ENCODE measurements at regions not wholly inside any gene's neighbourhood (a gene's known extent, or its start where the extent isn't known, plus 50 kb on each side); places are given as distances from the start of the nearest gene placed in this dataset.
"Not testable (repeated sequence)": the region's sequence is repeated elsewhere in the genome, so short reads cannot be mapped to it uniquely, and the experiment has no call there.

- no peak overlapping the region for H3K4me3 Mint-ChIP-seq (ENCODE audit: unreplicated experiment)
- no peak for DNase-seq (ENCODE audit: unreplicated experiment)
- POLR2A ChIA-PET = interaction anchor here (0.5 kb wide), 1 partner anchor 186 kb away, joined by 3 read pairs; no protein-coding TSS in a partner anchor
- intact Hi-C loops (cut with micrococcal nuclease) = no loop called here
- no peak overlapping the region for H3K27ac Mint-ChIP-seq (ENCODE audit: low read depth, unreplicated experiment)
- TF ChIP-seq, protein P1, sequence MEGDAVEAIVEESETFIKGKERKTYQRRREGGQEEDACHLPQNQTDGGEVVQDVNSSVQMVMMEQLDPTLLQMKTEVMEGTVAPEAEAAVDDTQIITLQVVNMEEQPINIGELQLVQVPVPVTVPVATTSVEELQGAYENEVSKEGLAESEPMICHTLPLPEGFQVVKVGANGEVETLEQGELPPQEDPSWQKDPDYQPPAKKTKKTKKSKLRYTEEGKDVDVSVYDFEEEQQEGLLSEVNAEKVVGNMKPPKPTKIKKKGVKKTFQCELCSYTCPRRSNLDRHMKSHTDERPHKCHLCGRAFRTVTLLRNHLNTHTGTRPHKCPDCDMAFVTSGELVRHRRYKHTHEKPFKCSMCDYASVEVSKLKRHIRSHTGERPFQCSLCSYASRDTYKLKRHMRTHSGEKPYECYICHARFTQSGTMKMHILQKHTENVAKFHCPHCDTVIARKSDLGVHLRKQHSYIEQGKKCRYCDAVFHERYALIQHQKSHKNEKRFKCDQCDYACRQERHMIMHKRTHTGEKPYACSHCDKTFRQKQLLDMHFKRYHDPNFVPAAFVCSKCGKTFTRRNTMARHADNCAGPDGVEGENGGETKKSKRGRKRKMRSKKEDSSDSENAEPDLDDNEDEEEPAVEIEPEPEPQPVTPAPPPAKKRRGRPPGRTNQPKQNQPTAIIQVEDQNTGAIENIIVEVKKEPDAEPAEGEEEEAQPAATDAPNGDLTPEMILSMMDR (IDR thresholded peaks at IDR 0.05; ENCODE audit: unreplicated experiment) = no peak
- CTCF ChIA-PET = no interaction called here
- peaks cover 20% of the 10 kb centered on the region for H3K4me1 Mint-ChIP-seq (ENCODE audit: insufficient read depth, unreplicated experiment)
- no peaks in the 10 kb centered on the region for H3K27me3 Mint-ChIP-seq (ENCODE audit: insufficient read depth, unreplicated experiment)
- no TSS peak for BruUV-seq (replicated peaks)
- no peaks in the 10 kb centered on the region for H3K36me3 Mint-ChIP-seq (ENCODE audit: insufficient read depth, unreplicated experiment)
- H3K9me3 Mint-ChIP-seq (ENCODE audit: unreplicated experiment) = peaks cover 12% of the 10 kb centered on the region
Observed at GRCh38 chr14:101259748-101260147, 301.5 kb upstream of the DIO3 start.

DNA sequence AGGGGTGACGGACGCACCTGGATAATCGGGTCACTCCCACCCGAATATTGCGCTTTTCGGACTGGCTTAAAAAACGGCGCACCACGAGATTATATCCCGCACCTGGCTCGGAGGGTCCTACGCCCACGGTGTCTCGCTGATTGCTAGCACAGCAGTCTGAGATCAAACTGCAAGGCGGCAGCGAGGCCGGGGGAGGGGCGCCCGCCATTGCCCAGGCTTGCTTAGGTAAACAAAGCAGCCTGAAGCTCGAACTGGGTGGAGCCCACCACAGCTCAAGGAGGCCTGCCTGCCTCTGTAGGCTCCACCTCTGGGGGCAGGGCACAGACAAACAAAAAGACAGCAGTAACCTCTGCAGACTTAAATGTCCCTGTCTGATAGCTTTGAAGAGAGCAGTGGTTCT is 294.9 kb upstream of the DIO3 start:
- H3K9me3 Mint-ChIP-seq (ENCODE audit: unreplicated experiment) = peaks cover 12% of the 10 kb centered on the region
- POLR2A ChIA-PET = interaction anchor here (0.7 kb wide), 1 partner anchor 13 kb away, joined by 3 read pairs; no protein-coding TSS in a partner anchor
- H3K36me3 Mint-ChIP-seq (ENCODE audit: insufficient read depth, unreplicated experiment); CTCF ChIA-PET; H3K27ac Mint-ChIP-seq (ENCODE audit: low read depth, unreplicated experiment); BruUV-seq (replicated peaks); H3K27me3 Mint-ChIP-seq (ENCODE audit: insufficient read depth, unreplicated experiment); H3K4me3 Mint-ChIP-seq (ENCODE audit: unreplicated experiment); DNase-seq (ENCODE audit: unreplicated experiment); H3K4me1 Mint-ChIP-seq (ENCODE audit: insufficient read depth, unreplicated experiment); intact Hi-C loops (cut with micrococcal nuclease): not testable (repeated sequence)

- no TSS peak for BruUV-seq (replicated peaks)
- DNase-seq (ENCODE audit: unreplicated experiment) = no peak
- intact Hi-C loops (cut with micrococcal nuclease) = no loop called here
- no peaks in the 10 kb centered on the region for H3K36me3 Mint-ChIP-seq (ENCODE audit: insufficient read depth, unreplicated experiment)
- TF ChIP-seq, protein P1 (IDR thresholded peaks at IDR 0.05; ENCODE audit: unreplicated experiment) = no peak
- ChIA-PET POLR2A (no interaction called here), CTCF (interaction anchor here (0.7 kb wide), 1 partner anchor 54 kb away, joined by 3 read pairs; no protein-coding TSS in a partner anchor)
- H3K4me3 Mint-ChIP-seq (ENCODE audit: unreplicated experiment) = no peak overlapping the region
- no peaks in the 10 kb centered on the region for H3K9me3 Mint-ChIP-seq (ENCODE audit: unreplicated experiment)
- H3K27me3 Mint-ChIP-seq (ENCODE audit: insufficient read depth, unreplicated experiment) = no peaks in the 10 kb centered on the region
- H3K27ac Mint-ChIP-seq (ENCODE audit: low read depth, unreplicated experiment) = no peak overlapping the region
- H3K4me1 Mint-ChIP-seq (ENCODE audit: insufficient read depth, unreplicated experiment) = peaks cover 15% of the 10 kb centered on the region
Observed at GRCh38 chr14:101273091-101273490, 288.2 kb upstream of the DIO3 start.

GRCh38 chr14:101276309-101277091 is 284.8 kb upstream of the DIO3 start:
- intact Hi-C loops (cut with micrococcal nuclease) = no loop called here
- no peaks in the 10 kb centered on the region for H3K36me3 Mint-ChIP-seq (ENCODE audit: insufficient read depth, unreplicated experiment)
- H3K27me3 Mint-ChIP-seq (ENCODE audit: insufficient read depth, unreplicated experiment) = no peaks in the 10 kb centered on the region
- H3K9me3 Mint-ChIP-seq (ENCODE audit: unreplicated experiment) = no peaks in the 10 kb centered on the region
- peaks cover 15% of the 10 kb centered on the region for H3K4me1 Mint-ChIP-seq (ENCODE audit: insufficient read depth, unreplicated experiment)
- H3K27ac Mint-ChIP-seq (ENCODE audit: low read depth, unreplicated experiment) = no peak overlapping the region
- POLR2A ChIA-PET = interaction anchor here (0.7 kb wide), 1 partner anchor 12 kb away, joined by 3 read pairs; no protein-coding TSS in a partner anchor
- CTCF ChIA-PET = no interaction called here
- no peak for DNase-seq (ENCODE audit: unreplicated experiment)
- TF ChIP-seq, protein P1 (IDR thresholded peaks at IDR 0.05; ENCODE audit: unreplicated experiment) = no peak
- no TSS peak for BruUV-seq (replicated peaks)
- H3K4me3 Mint-ChIP-seq (ENCODE audit: unreplicated experiment) = no peak overlapping the region
